ENCODE measurements at regions not wholly inside any gene's neighbourhood (a gene's known extent, or its start where the extent isn't known, plus 50 kb on each side); places are given as distances from the start of the nearest gene placed in this dataset.

DNA sequence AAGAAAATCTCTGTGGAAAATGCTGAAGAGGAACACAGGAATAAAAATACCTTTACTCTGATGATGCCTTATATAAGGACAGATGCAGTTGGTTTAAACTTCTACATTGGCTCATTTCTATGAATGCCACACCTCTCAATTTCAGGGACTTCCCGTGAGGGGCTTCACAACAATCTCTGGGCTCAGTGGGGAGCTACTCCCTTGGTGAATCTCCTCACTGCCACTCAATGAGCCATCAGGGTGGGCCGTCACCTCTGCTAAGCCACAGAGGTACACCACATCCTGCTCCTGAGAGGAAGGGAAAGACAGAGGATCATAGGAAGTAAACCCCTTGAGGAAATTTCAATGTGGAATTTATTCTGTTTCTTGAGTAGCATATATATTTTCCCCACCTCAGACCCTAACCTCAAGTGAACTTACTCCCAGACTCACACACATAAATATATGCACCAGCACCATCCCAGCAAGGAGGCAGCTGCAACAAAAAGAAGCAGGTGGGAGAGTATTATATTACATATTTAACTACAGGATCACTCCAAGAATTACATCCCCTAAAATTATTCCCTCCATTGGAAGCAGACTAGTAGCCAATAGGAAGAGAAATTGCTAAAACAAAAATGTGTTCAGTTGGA lies 63.3 kb upstream of the PRSS1 start:
- no peak for DNase-seq (ENCODE audit: low read depth)
- TF ChIP-seq, protein P1, sequence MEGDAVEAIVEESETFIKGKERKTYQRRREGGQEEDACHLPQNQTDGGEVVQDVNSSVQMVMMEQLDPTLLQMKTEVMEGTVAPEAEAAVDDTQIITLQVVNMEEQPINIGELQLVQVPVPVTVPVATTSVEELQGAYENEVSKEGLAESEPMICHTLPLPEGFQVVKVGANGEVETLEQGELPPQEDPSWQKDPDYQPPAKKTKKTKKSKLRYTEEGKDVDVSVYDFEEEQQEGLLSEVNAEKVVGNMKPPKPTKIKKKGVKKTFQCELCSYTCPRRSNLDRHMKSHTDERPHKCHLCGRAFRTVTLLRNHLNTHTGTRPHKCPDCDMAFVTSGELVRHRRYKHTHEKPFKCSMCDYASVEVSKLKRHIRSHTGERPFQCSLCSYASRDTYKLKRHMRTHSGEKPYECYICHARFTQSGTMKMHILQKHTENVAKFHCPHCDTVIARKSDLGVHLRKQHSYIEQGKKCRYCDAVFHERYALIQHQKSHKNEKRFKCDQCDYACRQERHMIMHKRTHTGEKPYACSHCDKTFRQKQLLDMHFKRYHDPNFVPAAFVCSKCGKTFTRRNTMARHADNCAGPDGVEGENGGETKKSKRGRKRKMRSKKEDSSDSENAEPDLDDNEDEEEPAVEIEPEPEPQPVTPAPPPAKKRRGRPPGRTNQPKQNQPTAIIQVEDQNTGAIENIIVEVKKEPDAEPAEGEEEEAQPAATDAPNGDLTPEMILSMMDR (conservative IDR thresholded peaks at IDR 0.05; ENCODE audit: low read depth, low read length), result no peak
- no peak overlapping the region for H3K4me3 ChIP-seq (ENCODE audit: low read depth, low read length)

DNA sequence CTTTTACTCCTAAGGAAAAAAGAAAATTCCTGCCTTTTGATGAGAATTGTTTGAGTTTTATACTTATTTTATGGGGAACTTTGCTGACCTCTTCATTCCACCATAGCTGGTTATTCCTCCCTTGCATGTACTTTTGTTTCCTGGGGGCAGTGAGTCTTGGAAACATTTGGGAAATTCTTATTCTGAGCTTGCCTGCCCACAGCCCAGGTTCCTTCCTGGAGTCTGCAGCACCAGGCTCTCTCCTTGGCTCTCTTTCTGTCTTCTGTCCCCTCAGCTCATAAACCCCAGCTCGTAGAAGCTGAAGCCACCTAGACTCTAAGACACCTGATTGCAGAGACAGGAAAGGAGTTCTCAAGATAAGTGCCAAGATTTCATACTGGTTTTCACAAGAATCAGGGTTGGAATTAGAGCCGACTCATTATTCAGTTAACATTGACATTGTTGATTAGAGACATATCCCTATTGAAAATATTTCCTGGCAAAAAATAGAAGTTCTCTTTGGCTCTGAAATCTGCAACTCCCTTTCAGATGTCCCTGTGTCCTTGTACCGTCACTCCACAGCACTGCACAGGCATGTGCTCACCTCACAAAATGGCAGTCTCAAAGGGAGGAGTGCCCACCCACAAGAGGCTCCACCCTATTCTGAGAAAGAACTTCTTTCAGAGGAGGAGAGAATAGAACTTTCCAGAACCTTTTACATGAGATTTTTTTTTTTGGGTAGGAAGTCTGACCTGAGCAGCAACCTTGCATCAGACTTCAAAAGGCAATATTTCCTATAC lies 67.8 kb upstream of the PRSS1 start:
- DNase-seq (ENCODE audit: low read depth), result no peak

DNA sequence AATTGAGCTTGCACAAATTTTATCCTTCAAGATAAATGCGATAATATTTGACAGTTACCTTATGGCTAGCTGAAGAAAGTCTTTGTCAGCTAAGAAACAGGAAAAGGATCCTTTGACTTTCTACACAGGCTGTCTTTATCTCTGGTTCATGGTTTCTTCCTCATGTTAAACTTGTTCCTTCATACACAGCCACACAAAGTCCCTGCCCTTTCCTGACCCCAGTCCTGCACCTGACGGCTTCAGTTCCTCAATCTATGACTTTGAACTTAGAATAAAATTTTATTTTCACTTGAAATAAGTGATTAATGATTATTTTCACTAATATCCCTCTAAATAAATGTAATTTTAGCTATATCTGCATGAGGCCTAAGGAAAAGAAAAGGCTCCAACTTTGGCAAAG lies 77.8 kb upstream of the PRSS1 start:
- DNase-seq (ENCODE audit: low read depth), result no peak
- no peak overlapping the region for H3K4me3 ChIP-seq (ENCODE audit: low read depth, low read length)
- TF ChIP-seq, protein P1 (conservative IDR thresholded peaks at IDR 0.05; ENCODE audit: low read depth, low read length), result no peak

More for the DNA sequence above, 67.8 kb upstream of the PRSS1 start:
- TF ChIP-seq, protein P1 (conservative IDR thresholded peaks at IDR 0.05; ENCODE audit: low read depth, low read length), result no peak
- no peak overlapping the region for H3K4me3 ChIP-seq (ENCODE audit: low read depth, low read length)

DNA sequence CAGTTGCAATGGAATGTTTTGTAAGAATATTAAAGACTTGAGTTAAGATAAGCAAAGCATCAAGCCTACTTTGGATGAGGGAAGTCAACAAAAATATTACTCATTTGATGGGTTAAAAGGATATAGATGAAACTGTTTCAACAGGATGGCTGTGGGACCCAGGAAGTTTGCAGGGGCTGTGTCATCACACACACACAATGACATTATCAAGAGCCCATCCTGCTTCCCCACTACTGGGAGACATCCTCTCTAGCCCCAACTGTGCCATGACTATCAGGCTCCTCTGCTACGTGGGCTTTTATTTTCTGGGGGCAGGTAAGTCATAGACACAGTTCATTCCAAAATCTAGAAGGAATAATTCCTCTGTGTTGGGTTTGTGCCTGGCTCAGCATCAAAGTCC lies 78.8 kb upstream of the PRSS1 start:
- no peak overlapping the region for H3K4me3 ChIP-seq (ENCODE audit: low read depth, low read length)
- DNase-seq (ENCODE audit: low read depth), result no peak
- TF ChIP-seq, protein P1 (conservative IDR thresholded peaks at IDR 0.05; ENCODE audit: low read depth, low read length), result no peak

DNA sequence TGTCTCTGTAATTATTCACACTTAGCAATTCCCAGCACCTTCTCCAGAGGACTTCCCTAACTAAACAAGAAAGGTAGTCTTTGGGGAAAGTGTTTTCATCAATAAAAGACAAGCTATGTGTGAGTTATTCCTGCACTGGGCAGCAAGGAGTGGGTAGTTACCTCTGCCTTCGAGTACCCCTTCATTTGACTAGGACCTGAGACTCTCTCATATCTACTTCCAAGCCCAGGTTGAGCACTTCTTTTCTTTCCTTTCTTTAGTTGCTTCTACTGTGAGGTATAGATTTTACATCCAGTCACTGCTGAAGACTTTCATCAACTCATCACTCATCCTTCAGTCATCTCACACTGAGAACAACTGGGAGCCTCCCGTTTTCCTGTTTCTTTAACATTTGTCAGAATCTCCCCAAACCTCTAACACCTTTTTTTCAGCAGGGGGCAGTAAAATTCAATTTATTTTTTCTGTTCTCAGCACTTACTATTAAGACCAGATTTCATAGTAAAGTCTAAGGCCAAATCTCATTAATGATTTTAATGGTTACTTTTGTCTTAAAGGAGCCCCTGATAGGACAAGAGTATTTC lies 80.1 kb upstream of the PRSS1 start:
- H3K4me3 ChIP-seq (ENCODE audit: low read depth, low read length), result no peak overlapping the region
- TF ChIP-seq, protein P1 (conservative IDR thresholded peaks at IDR 0.05; ENCODE audit: low read depth, low read length), result peak; percentile 45
- no peak for DNase-seq (ENCODE audit: low read depth)

DNA sequence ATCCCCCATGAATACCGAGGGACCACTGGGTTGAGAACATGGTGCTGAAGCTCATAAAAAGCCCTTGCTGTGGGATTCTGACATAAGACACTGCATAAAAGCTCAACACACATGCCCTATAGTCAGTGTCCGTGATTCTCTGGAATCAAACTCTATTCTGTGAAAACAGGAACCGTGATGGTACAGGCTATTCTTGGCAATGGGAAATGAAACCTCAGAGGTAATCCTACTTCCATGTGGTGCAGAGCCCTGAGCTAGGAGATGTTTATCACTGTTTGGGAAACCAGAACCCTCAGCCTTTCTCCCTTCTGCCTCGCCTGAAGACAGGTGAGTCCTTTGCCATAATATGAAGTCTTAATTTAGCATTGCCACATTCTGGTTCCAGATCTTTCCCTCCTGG lies 80.8 kb upstream of the PRSS1 start:
- no peak overlapping the region for H3K4me3 ChIP-seq (ENCODE audit: low read depth, low read length)
- TF ChIP-seq, protein P1 (conservative IDR thresholded peaks at IDR 0.05; ENCODE audit: low read depth, low read length), result no peak
- no peak for DNase-seq (ENCODE audit: low read depth)
